ENCODE measurements at regions not wholly inside any gene's neighbourhood (a gene's known extent, or its start where the extent isn't known, plus 50 kb on each side); places are given as distances from the start of the nearest gene placed in this dataset.

DNA sequence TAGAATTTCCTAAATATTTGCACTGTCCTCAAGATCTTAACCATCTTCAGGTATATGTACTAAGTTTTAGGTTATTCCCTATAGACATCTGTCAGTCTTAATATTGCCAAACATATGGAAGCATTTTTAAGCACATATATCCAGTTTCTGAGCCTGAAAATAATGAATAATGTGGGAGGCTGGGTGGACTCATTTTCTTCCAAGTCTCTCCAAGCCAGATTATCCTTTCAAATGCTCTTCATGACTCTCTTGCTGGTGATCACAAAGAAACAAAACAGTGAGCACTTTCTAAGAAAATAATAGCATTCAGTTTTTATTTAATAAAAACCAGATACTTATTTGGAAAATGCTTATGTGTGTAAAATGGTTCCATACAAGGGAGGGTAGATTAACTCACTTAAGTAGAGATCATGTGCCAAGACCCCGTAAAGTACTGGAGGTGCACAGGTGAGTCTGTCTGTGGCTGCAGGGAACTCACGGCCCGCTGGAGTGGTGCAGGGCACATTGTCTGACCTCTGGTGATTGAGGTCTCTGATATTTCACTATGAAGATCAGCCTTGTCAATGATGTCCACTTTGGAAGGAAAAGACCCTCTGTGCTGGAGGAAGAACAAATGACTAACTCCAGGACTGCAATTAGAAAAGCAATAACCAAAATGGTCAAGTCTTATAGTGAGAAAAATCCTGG is 161.6 kb downstream of the TMEM18 start:
- H3K36me3 ChIP-seq (ENCODE audit: insufficient read depth, low read length), result no peaks in the 10 kb centered on the region
- no peak overlapping the region for H3K4me3 Mint-ChIP-seq
- peaks cover 0 to 2% (median 0%) of the 10 kb centered on the region in 8 donors for H3K9me3 Mint-ChIP-seq
- H3K27me3 ChIP-seq (ENCODE audit: insufficient read depth, low read length), result no peaks in the 10 kb centered on the region
- no peaks in the 10 kb centered on the region for H3K36me3 Mint-ChIP-seq
- ChIA-PET POLR2A (ENCODE audit: partially characterized antibody) (no interaction called here), CTCF (ENCODE audit: partially characterized antibody) (no interaction called here)
- DNase-seq, result no peak
- no peaks in the 10 kb centered on the region for H3K4me1 ChIP-seq (ENCODE audit: insufficient read depth, low read length)
- no peaks in the 10 kb centered on the region for H3K4me1 Mint-ChIP-seq
- intact Hi-C loops (cut with micrococcal nuclease), result no loop called here
- H3K27ac Mint-ChIP-seq, result no peak overlapping the region
- H3K4me3 ChIP-seq (ENCODE audit: low read length in 2 of 2), result no peak overlapping the region
- no peaks in the 10 kb centered on the region for H3K9me3 ChIP-seq (ENCODE audit: control insufficient read depth in 1 of 2, low read length in 2 of 2)
- no peak overlapping the region for H3K27ac ChIP-seq (ENCODE audit: low read depth, low read length)
- H3K27me3 Mint-ChIP-seq, result peaks cover 4% of the 10 kb centered on the region in 2 donors

DNA sequence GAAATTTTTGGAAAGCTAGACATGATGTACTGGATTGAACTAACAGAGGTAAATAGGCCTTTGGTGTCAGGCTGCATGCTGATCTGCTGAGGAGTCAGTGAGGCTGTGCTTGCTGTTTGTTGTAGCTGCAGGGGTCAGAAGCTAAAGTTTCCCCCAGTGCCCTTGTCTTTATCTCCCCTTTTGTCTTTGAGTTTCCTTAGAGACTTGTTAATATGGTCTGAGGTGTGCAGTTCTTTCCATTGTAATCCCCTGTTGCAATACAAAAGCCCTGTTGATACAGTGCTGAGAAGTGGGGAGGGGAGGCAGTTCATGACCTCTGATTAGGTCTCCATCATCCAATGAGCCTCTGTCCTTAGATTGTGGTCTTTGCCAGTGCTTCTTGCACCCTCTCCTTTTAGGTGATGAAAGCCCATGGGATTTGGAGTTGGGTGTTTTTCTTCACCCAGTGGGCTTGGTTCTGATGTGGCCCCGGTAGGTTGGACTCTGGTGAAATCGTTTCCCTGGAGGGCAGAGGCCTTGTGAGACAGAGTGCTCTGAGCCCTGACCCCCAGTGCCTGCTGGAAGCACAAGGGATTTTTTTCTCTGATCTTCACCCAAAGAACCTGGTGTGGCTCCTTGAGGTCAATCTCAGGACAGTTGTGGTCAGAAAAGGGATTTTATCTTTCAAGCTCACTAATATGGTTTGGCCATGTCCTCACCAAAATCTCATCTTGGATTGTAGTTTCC is 163.1 kb downstream of the TMEM18 start:
- Mint-ChIP-seq H3K27ac (no peak overlapping the region), H3K36me3 (no peaks in the 10 kb centered on the region), H3K27me3 (peaks cover 1% of the 10 kb centered on the region in 2 donors), H3K9me3 (no peaks in the 10 kb centered on the region), H3K4me3 (no peak overlapping the region), H3K4me1 (no peaks in the 10 kb centered on the region)
- Histone ChIP-seq H3K36me3 (ENCODE audit: insufficient read depth, low read length) (no peaks in the 10 kb centered on the region), H3K27ac (ENCODE audit: low read depth, low read length) (no peak overlapping the region), H3K27me3 (ENCODE audit: insufficient read depth, low read length) (no peaks in the 10 kb centered on the region), H3K4me1 (ENCODE audit: insufficient read depth, low read length) (no peaks in the 10 kb centered on the region), H3K9me3 (ENCODE audit: control insufficient read depth in 1 of 2, low read length in 2 of 2) (no peaks in the 10 kb centered on the region), H3K4me3 (ENCODE audit: low read length in 2 of 2) (no peak overlapping the region)
- intact Hi-C loops (cut with micrococcal nuclease), result no loop called here
- ChIA-PET CTCF (ENCODE audit: partially characterized antibody) (no interaction called here), POLR2A (ENCODE audit: partially characterized antibody) (no interaction called here)
- no peak for DNase-seq

DNA sequence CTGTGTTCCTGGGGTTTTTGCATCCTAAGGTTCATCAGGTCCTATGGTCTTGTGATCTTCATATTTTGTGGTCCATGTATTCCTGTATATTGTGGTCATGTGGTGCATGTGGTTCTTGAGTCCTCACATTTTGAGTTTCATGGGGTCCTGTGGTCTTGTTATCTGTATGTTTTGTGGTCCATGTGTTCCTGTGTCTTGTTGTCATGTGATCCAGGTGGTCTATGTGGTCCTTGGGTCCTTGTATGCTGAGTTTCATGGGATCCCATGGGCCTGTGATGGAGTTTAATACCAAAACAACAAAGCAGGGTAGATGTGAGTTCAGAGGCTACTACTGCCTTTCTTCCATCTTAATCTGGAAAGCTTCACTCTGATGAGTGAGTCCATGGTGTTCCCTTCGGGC is 166.4 kb downstream of the TMEM18 start:
- Mint-ChIP-seq H3K36me3 (no peaks in the 10 kb centered on the region), H3K9me3 (no peaks in the 10 kb centered on the region), H3K4me1 (no peaks in the 10 kb centered on the region), H3K27ac (no peak overlapping the region), H3K27me3 (peaks cover 0 to 1% of the 10 kb centered on the region in 2 donors), H3K4me3 (no peak overlapping the region)
- no peaks in the 10 kb centered on the region for H3K36me3 ChIP-seq (ENCODE audit: insufficient read depth, low read length)
- no peak for DNase-seq
- H3K9me3 ChIP-seq (ENCODE audit: control insufficient read depth in 1 of 2, low read length in 2 of 2), result no peaks in the 10 kb centered on the region
- no peaks in the 10 kb centered on the region for H3K27me3 ChIP-seq (ENCODE audit: insufficient read depth, low read length)
- intact Hi-C loops (cut with micrococcal nuclease), result no loop called here
- H3K4me3 ChIP-seq (ENCODE audit: low read length in 2 of 2), result no peak overlapping the region
- no peak overlapping the region for H3K27ac ChIP-seq (ENCODE audit: low read depth, low read length)
- H3K4me1 ChIP-seq (ENCODE audit: insufficient read depth, low read length), result no peaks in the 10 kb centered on the region
- POLR2A ChIA-PET (ENCODE audit: partially characterized antibody), result no interaction called here
- CTCF ChIA-PET (ENCODE audit: partially characterized antibody), result no interaction called here

DNA sequence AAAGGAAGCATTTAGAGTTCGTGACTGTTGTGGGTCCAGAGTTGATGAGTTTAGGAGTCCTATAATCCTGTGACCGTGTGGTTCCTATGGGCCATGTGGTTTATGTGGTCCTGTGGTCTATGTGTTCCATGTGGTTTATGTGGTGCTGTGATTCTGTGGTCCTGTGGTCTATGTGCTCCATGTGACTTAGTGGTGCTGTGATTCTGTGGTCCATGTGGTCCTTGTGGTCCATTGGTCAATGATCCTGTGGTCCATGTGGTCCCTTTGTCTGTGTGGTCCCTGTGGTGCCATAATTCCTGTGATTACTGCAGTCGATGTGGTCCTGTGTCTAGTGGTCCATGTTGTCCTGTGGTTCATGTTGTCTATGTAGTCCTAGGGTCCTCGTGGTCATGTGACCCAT is 167.3 kb downstream of the TMEM18 start:
- intact Hi-C loops (cut with micrococcal nuclease), result no loop called here
- Mint-ChIP-seq H3K4me1 (no peaks in the 10 kb centered on the region), H3K9me3 (no peaks in the 10 kb centered on the region), H3K36me3 (no peaks in the 10 kb centered on the region), H3K27me3 (peaks cover 0 to 3% of the 10 kb centered on the region in 2 donors), H3K27ac (peak overlapping the region in 1 of 7 donors; percentile 53), H3K4me3 (no peak overlapping the region)
- Histone ChIP-seq H3K9me3 (ENCODE audit: control insufficient read depth in 1 of 2, low read length in 2 of 2) (no peaks in the 10 kb centered on the region), H3K27ac (ENCODE audit: low read depth, low read length) (no peak overlapping the region), H3K4me3 (ENCODE audit: low read length in 2 of 2) (no peak overlapping the region), H3K36me3 (ENCODE audit: insufficient read depth, low read length) (no peaks in the 10 kb centered on the region), H3K27me3 (ENCODE audit: insufficient read depth, low read length) (no peaks in the 10 kb centered on the region), H3K4me1 (ENCODE audit: insufficient read depth, low read length) (no peaks in the 10 kb centered on the region)
- ChIA-PET POLR2A (ENCODE audit: partially characterized antibody) (no interaction called here), CTCF (ENCODE audit: partially characterized antibody) (no interaction called here)
- no peak for DNase-seq

DNA sequence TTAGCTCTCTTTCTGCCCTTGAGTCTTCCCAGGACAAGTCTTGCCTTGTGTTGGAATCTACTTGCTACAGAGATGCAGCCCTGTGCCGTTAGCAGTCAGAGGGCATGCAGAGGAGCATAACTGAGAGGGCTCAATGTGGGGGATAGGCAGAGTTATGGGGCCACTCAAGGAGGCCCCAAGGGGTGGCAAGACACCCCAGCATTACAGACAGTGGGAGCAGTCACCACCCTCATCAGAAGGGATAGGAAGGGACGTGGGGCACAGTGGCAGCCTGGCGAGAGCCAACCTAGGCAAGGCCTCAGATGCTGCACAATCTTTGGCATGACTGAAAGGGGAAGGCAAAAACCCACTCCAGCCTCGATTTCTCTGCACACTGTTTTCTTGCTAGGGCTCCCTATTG is 169.1 kb downstream of the TMEM18 start:
- H3K4me1 Mint-ChIP-seq, result no peaks in the 10 kb centered on the region
- Histone ChIP-seq H3K27ac (ENCODE audit: low read depth, low read length) (no peak overlapping the region), H3K4me1 (ENCODE audit: insufficient read depth, low read length) (no peaks in the 10 kb centered on the region), H3K27me3 (ENCODE audit: insufficient read depth, low read length) (no peaks in the 10 kb centered on the region), H3K9me3 (ENCODE audit: control insufficient read depth in 1 of 2, low read length in 2 of 2) (no peaks in the 10 kb centered on the region), H3K4me3 (ENCODE audit: low read length in 2 of 2) (no peak overlapping the region), H3K36me3 (ENCODE audit: insufficient read depth, low read length) (no peaks in the 10 kb centered on the region)
- POLR2A ChIA-PET (ENCODE audit: partially characterized antibody), result no interaction called here
- H3K27me3 Mint-ChIP-seq, result peaks cover 2 to 3% of the 10 kb centered on the region in 2 donors
- no peaks in the 10 kb centered on the region for H3K9me3 Mint-ChIP-seq
- H3K27ac Mint-ChIP-seq, result no peak overlapping the region
- intact Hi-C loops (cut with micrococcal nuclease), result no loop called here
- H3K4me3 Mint-ChIP-seq, result no peak overlapping the region
- CTCF ChIA-PET (ENCODE audit: partially characterized antibody), result no interaction called here
- no peak for DNase-seq
- no peaks in the 10 kb centered on the region for H3K36me3 Mint-ChIP-seq

DNA sequence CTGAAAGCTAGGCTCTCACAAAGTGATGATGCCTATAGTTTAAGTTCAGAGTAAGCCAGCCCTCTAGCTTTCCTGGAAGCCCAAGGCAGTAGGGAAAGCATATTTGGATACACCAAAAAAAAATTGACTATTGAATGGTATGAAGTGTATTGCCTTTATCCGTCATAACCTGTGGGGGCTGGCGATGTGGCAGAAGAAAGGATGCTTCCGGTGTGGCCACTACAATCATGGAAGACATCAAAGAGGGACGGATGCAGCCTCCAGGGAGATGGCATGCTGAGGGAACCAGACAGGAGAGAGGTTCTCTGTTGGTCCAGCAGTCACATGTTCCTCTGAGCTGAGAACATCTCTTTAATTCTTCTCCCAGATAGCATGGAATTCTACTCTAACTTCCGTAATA is 170.3 kb downstream of the TMEM18 start:
- H3K4me3 Mint-ChIP-seq, result no peak overlapping the region
- H3K4me1 ChIP-seq (ENCODE audit: insufficient read depth, low read length), result no peaks in the 10 kb centered on the region
- H3K27ac Mint-ChIP-seq, result no peak overlapping the region
- H3K4me1 Mint-ChIP-seq, result no peaks in the 10 kb centered on the region
- DNase-seq, result no peak
- ChIA-PET CTCF (ENCODE audit: partially characterized antibody) (no interaction called here), POLR2A (ENCODE audit: partially characterized antibody) (no interaction called here)
- H3K27me3 Mint-ChIP-seq, result peaks cover 2 to 6% of the 10 kb centered on the region in 2 donors
- H3K4me3 ChIP-seq (ENCODE audit: low read length in 2 of 2), result no peak overlapping the region
- no peaks in the 10 kb centered on the region for H3K36me3 Mint-ChIP-seq
- intact Hi-C loops (cut with micrococcal nuclease), result no loop called here
- H3K9me3 Mint-ChIP-seq, result no peaks in the 10 kb centered on the region
- H3K36me3 ChIP-seq (ENCODE audit: insufficient read depth, low read length), result no peaks in the 10 kb centered on the region
- no peaks in the 10 kb centered on the region for H3K9me3 ChIP-seq (ENCODE audit: control insufficient read depth in 1 of 2, low read length in 2 of 2)
- no peaks in the 10 kb centered on the region for H3K27me3 ChIP-seq (ENCODE audit: insufficient read depth, low read length)
- H3K27ac ChIP-seq (ENCODE audit: low read depth, low read length), result no peak overlapping the region

DNA sequence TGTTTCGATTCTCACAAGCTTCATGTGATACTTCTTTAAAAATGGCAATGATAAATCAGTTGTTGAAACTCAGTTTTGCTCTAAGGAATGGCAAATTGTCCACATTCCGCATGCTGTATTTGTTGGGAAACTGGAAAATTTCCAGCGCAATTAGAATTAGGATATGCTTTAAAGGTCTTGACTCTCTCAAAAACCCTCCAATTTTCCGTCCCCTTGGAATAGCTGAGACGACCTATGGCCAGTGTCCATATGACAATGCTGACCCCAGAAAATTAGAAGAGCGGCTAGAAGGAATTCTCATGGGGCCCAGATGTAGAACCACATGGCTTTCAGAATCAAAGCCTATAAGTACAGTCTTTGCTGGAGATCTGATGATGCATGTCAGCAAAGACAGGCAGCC is 170.8 kb downstream of the TMEM18 start:
- Mint-ChIP-seq H3K36me3 (no peaks in the 10 kb centered on the region), H3K9me3 (no peaks in the 10 kb centered on the region), H3K4me1 (no peaks in the 10 kb centered on the region), H3K27ac (peak overlapping the region in 1 of 7 donors; percentile 2), H3K4me3 (no peak overlapping the region), H3K27me3 (peaks cover 2 to 6% of the 10 kb centered on the region in 2 donors)
- no peaks in the 10 kb centered on the region for H3K36me3 ChIP-seq (ENCODE audit: insufficient read depth, low read length)
- H3K4me1 ChIP-seq (ENCODE audit: insufficient read depth, low read length), result no peaks in the 10 kb centered on the region
- ChIA-PET POLR2A (ENCODE audit: partially characterized antibody) (no interaction called here), CTCF (ENCODE audit: partially characterized antibody) (interaction anchor here (0.6 kb wide), 1 partner anchor 155 kb away, joined by 3 read pairs; no protein-coding TSS in a partner anchor)
- H3K27me3 ChIP-seq (ENCODE audit: insufficient read depth, low read length), result no peaks in the 10 kb centered on the region
- no peaks in the 10 kb centered on the region for H3K9me3 ChIP-seq (ENCODE audit: control insufficient read depth in 1 of 2, low read length in 2 of 2)
- H3K27ac ChIP-seq (ENCODE audit: low read depth, low read length), result no peak overlapping the region
- DNase-seq, result no peak
- H3K4me3 ChIP-seq (ENCODE audit: low read length in 2 of 2), result no peak overlapping the region
- intact Hi-C loops (cut with micrococcal nuclease), result no loop called here

Data from CD4-positive, alpha-beta memory T cell (primary cell).